Endodermal cell (in vitro differentiated cells): ENCODE measurements at regions not wholly inside any gene's neighbourhood (a gene's known extent, or its start where the extent isn't known, plus 50 kb on each side); places are given as distances from the start of the nearest gene placed in this dataset.

Experiments
- DNase-seq: peaks from one replicate; pipeline ENCODE4 v3.0.0-alpha.2; 2017
- H3K27ac ChIP-seq: 2 replicates; pipeline ENCODE4 v1.5.1; 2013; ENCODE audit warnings: mild to moderate bottlenecking, low read depth, low read length, moderate library complexity
- H3K27me3 ChIP-seq: 2 replicates; pipeline ENCODE4 v1.6.1; 2013; ENCODE audit warnings: mild to moderate bottlenecking, low read length, moderate library complexity; ENCODE audit not compliant: insufficient read depth, control insufficient read depth, poor library complexity, severe bottlenecking
- H3K36me3 ChIP-seq: 2 replicates; pipeline ENCODE4 v1.7.0; 2013; ENCODE audit warnings: mild to moderate bottlenecking, low read length, moderate library complexity; ENCODE audit not compliant: control insufficient read depth, insufficient read depth
- H3K4me1 ChIP-seq: one replicate; pipeline ENCODE4 v1.7.0; 2013; ENCODE audit warnings: low read length; ENCODE audit not compliant: control insufficient read depth, insufficient read depth
- H3K4me3 ChIP-seq: 2 replicates; pipeline ENCODE4 v1.5.1; 2013; ENCODE audit warnings: mild to moderate bottlenecking, low read length, moderate library complexity
- H3K9ac ChIP-seq: 2 replicates; pipeline ENCODE4 v1.6.1; 2013; ENCODE audit warnings: mild to moderate bottlenecking, low read length, moderate library complexity; ENCODE audit not compliant: poor library complexity, severe bottlenecking; ENCODE audit errors: extremely low read depth
- H3K9me3 ChIP-seq: 2 replicates; pipeline ENCODE4 v1.6.1; 2013; ENCODE audit warnings: mild to moderate bottlenecking, low read length, moderate library complexity; ENCODE audit not compliant: control insufficient read depth
- H3K27ac Mint-ChIP-seq: 2 replicates; pipeline ENCODE4 v1.8.0; 2020; ENCODE audit warnings: mixed read lengths
- H3K27me3 Mint-ChIP-seq: 2 replicates; pipeline ENCODE4 v1.8.0; 2021; ENCODE audit warnings: mild to moderate bottlenecking, mixed read lengths; ENCODE audit not compliant: insufficient read depth
- H3K36me3 Mint-ChIP-seq: 2 replicates; pipeline ENCODE4 v1.8.0; 2020; ENCODE audit warnings: low read depth, mixed read lengths
- H3K4me1 Mint-ChIP-seq: 2 replicates; pipeline ENCODE4 v1.8.0; 2020; ENCODE audit warnings: mixed read lengths
- H3K4me3 Mint-ChIP-seq: 2 replicates; pipeline ENCODE4 v1.8.0; 2020; ENCODE audit warnings: mild to moderate bottlenecking, moderate library complexity, mixed read lengths
- H3K9me3 Mint-ChIP-seq: 2 replicates; pipeline ENCODE4 v1.8.0; 2020; ENCODE audit warnings: mild to moderate bottlenecking, mixed read lengths
- CTCF ChIP-seq: fragments of 200-600 bp; sonication (generic); conservative IDR thresholded peaks from 2 replicates; pipeline ENCODE4 v1.5.0; 2021; ENCODE audit warnings: antibody characterized with exemption, mild to moderate bottlenecking
- WGBS, 2 experiments: methylation state at CpG; one replicate each; pipeline versions ENCODE4 v1.1.5 to v1.1.7; 2013; ENCODE audit warnings: missing lambda C conversion rate in 2 of 2, mixed read lengths in 1 of 2; ENCODE audit not compliant: insufficient coverage in 1 of 2, insufficient read length in 1 of 2; 5-methylcytosine and 5-hydroxymethylcytosine counted together

- Histone ChIP-seq H3K27me3 (no peaks in the 10 kb centered on the region), H3K27ac (no peak overlapping the region), H3K4me1 (no peaks in the 10 kb centered on the region), H3K4me3 (no peak overlapping the region), H3K9me3 (peaks cover 9% of the 10 kb centered on the region), H3K36me3 (no peaks in the 10 kb centered on the region), H3K9ac (no peak overlapping the region)
- no peak for DNase-seq
- 95 to 100% methylated on average over 1 to 2 of the region's 2 CpGs for WGBS, 2 experiments
- no peaks in the 10 kb centered on the region for H3K27me3 Mint-ChIP-seq
- peaks cover 12% of the 10 kb centered on the region for H3K9me3 Mint-ChIP-seq
- no peak for TF ChIP-seq CTCF
- H3K4me3 Mint-ChIP-seq = no peak overlapping the region
- H3K27ac Mint-ChIP-seq = no peak overlapping the region
- peaks cover 22% of the 10 kb centered on the region for H3K4me1 Mint-ChIP-seq
- peaks cover 5% of the 10 kb centered on the region for H3K36me3 Mint-ChIP-seq
Observed at GRCh38 chr10:4001811-4002210, 216.8 kb upstream of the KLF6 start.

- DNase-seq = no peak
- Histone ChIP-seq H3K27ac (no peak overlapping the region), H3K4me1 (no peaks in the 10 kb centered on the region), H3K36me3 (no peaks in the 10 kb centered on the region), H3K27me3 (no peaks in the 10 kb centered on the region), H3K4me3 (no peak overlapping the region), H3K9ac (no peak overlapping the region), H3K9me3 (peaks cover 9% of the 10 kb centered on the region)
- Mint-ChIP-seq H3K4me1 (peaks cover 11% of the 10 kb centered on the region), H3K36me3 (peaks cover 5% of the 10 kb centered on the region), H3K4me3 (no peak overlapping the region), H3K9me3 (peaks cover 12% of the 10 kb centered on the region), H3K27me3 (no peaks in the 10 kb centered on the region), H3K27ac (no peak overlapping the region)
- WGBS, 2 experiments = 93% methylated on average over 2 of the region's 2 CpGs; no CpG with 5 or more reads in 1 of the 2 experiments
- TF ChIP-seq CTCF = no peak
Observed at GRCh38 chr10:3999642-4000041, 214.6 kb upstream of the KLF6 start.

GRCh38 chr10:3996697-3997096 lies 211.7 kb upstream of the KLF6 start:
- H3K27me3 Mint-ChIP-seq = no peaks in the 10 kb centered on the region
- H3K36me3 Mint-ChIP-seq = peaks cover 5% of the 10 kb centered on the region
- 71 to 100% methylated on average over 1 to 3 of the region's 4 CpGs for WGBS, 2 experiments
- H3K27ac Mint-ChIP-seq = no peak overlapping the region
- Histone ChIP-seq H3K27ac (no peak overlapping the region), H3K4me3 (no peak overlapping the region), H3K9ac (no peak overlapping the region), H3K9me3 (peaks cover 9% of the 10 kb centered on the region), H3K27me3 (no peaks in the 10 kb centered on the region), H3K4me1 (peaks cover 4% of the 10 kb centered on the region), H3K36me3 (no peaks in the 10 kb centered on the region)
- H3K4me3 Mint-ChIP-seq = no peak overlapping the region
- peaks cover 12% of the 10 kb centered on the region for H3K9me3 Mint-ChIP-seq
- no peak for TF ChIP-seq CTCF
- DNase-seq = no peak
- peaks cover 4% of the 10 kb centered on the region for H3K4me1 Mint-ChIP-seq
